Transverse colon (tissue), 4 donors: ENCODE measurements at regions not wholly inside any gene's neighbourhood (a gene's known extent, or its start where the extent isn't known, plus 50 kb on each side); places are given as distances from the start of the nearest gene placed in this dataset.
"Not testable (repeated sequence)": the region's sequence is repeated elsewhere in the genome, so short reads cannot be mapped to it uniquely, and the experiment has no call there.

Experiments
- POLR2AphosphoS5 ChIP-seq, 3 donors: sonication (generic); formaldehyde crosslinking; IDR thresholded peaks; one replicate each; pipeline ENCODE4 v1.6.1; 2016; ENCODE audit warnings: antibody characterized with exemption in 3 of 3
- TF ChIP-seq, protein P1 (sequence below), 5 experiments: fragments of 200-600 bp in 3 of 5; fragments of 450-650 bp in 2 of 5; sonication (generic) in 3 of 5; IDR thresholded peaks; 1 replicate in 2 of 5; 2 replicates in 3 of 5; pipeline ENCODE4 v1.5.1; 2016 to 2017; ENCODE audit warnings: antibody characterized with exemption in 5 of 5, inconsistent platforms in 3 of 5, mild to moderate bottlenecking in 2 of 5, moderate library complexity in 1 of 5

DNA sequence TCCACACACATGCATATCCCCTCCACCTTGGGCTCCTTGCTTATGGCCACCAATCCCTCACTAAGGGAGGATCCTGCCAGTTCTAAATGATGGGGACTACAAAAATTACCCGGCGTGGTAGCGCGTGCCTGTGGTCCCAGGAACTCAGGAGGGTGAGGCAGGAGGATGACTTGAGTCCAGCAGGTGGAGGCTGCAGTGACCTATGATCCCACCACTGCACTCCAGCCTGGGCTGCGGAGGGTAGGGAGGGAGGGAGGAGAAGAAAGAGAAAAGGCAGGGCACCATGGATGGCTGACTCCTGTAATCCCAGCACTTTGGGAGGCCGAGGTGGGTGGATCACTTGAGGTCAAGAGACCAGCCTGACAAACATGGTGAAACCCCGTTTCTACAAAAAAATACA lies 66.0 kb upstream of the SPN start:
- TF ChIP-seq, protein P1, sequence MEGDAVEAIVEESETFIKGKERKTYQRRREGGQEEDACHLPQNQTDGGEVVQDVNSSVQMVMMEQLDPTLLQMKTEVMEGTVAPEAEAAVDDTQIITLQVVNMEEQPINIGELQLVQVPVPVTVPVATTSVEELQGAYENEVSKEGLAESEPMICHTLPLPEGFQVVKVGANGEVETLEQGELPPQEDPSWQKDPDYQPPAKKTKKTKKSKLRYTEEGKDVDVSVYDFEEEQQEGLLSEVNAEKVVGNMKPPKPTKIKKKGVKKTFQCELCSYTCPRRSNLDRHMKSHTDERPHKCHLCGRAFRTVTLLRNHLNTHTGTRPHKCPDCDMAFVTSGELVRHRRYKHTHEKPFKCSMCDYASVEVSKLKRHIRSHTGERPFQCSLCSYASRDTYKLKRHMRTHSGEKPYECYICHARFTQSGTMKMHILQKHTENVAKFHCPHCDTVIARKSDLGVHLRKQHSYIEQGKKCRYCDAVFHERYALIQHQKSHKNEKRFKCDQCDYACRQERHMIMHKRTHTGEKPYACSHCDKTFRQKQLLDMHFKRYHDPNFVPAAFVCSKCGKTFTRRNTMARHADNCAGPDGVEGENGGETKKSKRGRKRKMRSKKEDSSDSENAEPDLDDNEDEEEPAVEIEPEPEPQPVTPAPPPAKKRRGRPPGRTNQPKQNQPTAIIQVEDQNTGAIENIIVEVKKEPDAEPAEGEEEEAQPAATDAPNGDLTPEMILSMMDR (IDR thresholded peaks at IDR 0.05), result not testable (repeated sequence)
- not testable (repeated sequence) for TF ChIP-seq POLR2AphosphoS5 (IDR thresholded peaks at IDR 0.05)
